Astrocyte (in vitro differentiated cells and primary cell): ENCODE measurements at regions not wholly inside any gene's neighbourhood (a gene's known extent, or its start where the extent isn't known, plus 50 kb on each side); places are given as distances from the start of the nearest gene placed in this dataset.

Experiments used
- DNase-seq: peaks from one replicate; pipeline ENCODE4 v3.0.0-alpha.2; 2010; ENCODE audit warnings: low read depth
- FAIRE-seq: peaks from 2 replicates; lab custom pipeline; 2011; peaks lifted over from hg19 to GRCh38; lab: Jason Lieb, UNC
- H2AFZ ChIP-seq: 2 replicates; pipeline ENCODE4 v1.6.0; 2012; ENCODE audit warnings: low read depth, low read length, inconsistent platforms
- H3K27ac ChIP-seq: 2 replicates; pipeline ENCODE4 v1.5.1; 2011; ENCODE audit warnings: low read depth, low read length, inconsistent platforms
- H3K27me3 ChIP-seq: 2 replicates; pipeline ENCODE4 v1.6.0; 2011; ENCODE audit warnings: low read length, inconsistent platforms; ENCODE audit not compliant: insufficient read depth
- H3K36me3 ChIP-seq: 2 replicates; pipeline ENCODE4 v1.5.1; 2011; ENCODE audit warnings: low read length, inconsistent platforms; ENCODE audit not compliant: insufficient read depth
- H3K4me1 ChIP-seq: 2 replicates; pipeline ENCODE4 v1.5.1; 2011; ENCODE audit warnings: low read length, inconsistent platforms; ENCODE audit not compliant: insufficient read depth
- H3K4me2 ChIP-seq: 2 replicates; pipeline ENCODE4 v1.6.0; 2012; ENCODE audit warnings: low read length, inconsistent platforms
- H3K4me3 ChIP-seq: 2 replicates; pipeline ENCODE4 v1.5.1; 2011; ENCODE audit warnings: low read depth, mild to moderate bottlenecking, low read length, inconsistent platforms; ENCODE audit not compliant: insufficient read depth
- H3K79me2 ChIP-seq: 2 replicates; pipeline ENCODE4 v1.6.0; 2012; ENCODE audit warnings: mild to moderate bottlenecking, low read length, inconsistent platforms; ENCODE audit not compliant: insufficient read depth
- H3K9ac ChIP-seq: 2 replicates; pipeline ENCODE4 v1.6.0; 2012; ENCODE audit warnings: mild to moderate bottlenecking, low read length, inconsistent platforms
- H3K9me3 ChIP-seq: 2 replicates; pipeline ENCODE4 v1.5.1; 2012; ENCODE audit warnings: low read depth, mild to moderate bottlenecking, low read length, inconsistent platforms; ENCODE audit not compliant: insufficient read depth
- H4K20me1 ChIP-seq: 2 replicates; pipeline ENCODE4 v1.6.0; 2012; ENCODE audit warnings: low read length, inconsistent platforms; ENCODE audit not compliant: insufficient read depth
- H3K27ac Mint-ChIP-seq: one replicate; pipeline ENCODE4 v1.8.0; 2021; ENCODE audit warnings: mild to moderate bottlenecking, mixed read lengths; ENCODE audit not compliant: unreplicated experiment
- H3K27me3 Mint-ChIP-seq: one replicate; pipeline ENCODE4 v1.8.0; 2021; ENCODE audit warnings: low read depth, mixed read lengths; ENCODE audit not compliant: unreplicated experiment
- H3K36me3 Mint-ChIP-seq: one replicate; pipeline ENCODE4 v1.8.0; 2021; ENCODE audit warnings: low read depth, mixed read lengths; ENCODE audit not compliant: unreplicated experiment
- H3K4me1 Mint-ChIP-seq: one replicate; pipeline ENCODE4 v1.8.0; 2021; ENCODE audit warnings: low read depth, mixed read lengths; ENCODE audit not compliant: unreplicated experiment
- H3K4me3 Mint-ChIP-seq: one replicate; pipeline ENCODE4 v1.8.0; 2021; ENCODE audit warnings: mild to moderate bottlenecking, moderate library complexity, mixed read lengths; ENCODE audit not compliant: unreplicated experiment
- H3K9me3 Mint-ChIP-seq: one replicate; pipeline ENCODE4 v1.8.0; 2021; ENCODE audit warnings: mild to moderate bottlenecking, mixed read lengths; ENCODE audit not compliant: unreplicated experiment
- CTCF ChIP-seq: IDR thresholded peaks from 2 replicates; pipeline ENCODE4 v1.5.1; 2011; ENCODE audit warnings: low read depth, mild to moderate bottlenecking, inconsistent platforms, low read length, moderate library complexity; ENCODE audit not compliant: insufficient read depth
- EZH2 ChIP-seq: IDR thresholded peaks from 2 replicates; pipeline ENCODE4 v1.6.1; 2012; ENCODE audit warnings: mild to moderate bottlenecking, low read length, inconsistent platforms; ENCODE audit not compliant: insufficient read depth

- Mint-ChIP-seq H3K36me3 (no peaks in the 10 kb centered on the region), H3K4me1 (peaks cover 8% of the 10 kb centered on the region), H3K9me3 (no peaks in the 10 kb centered on the region), H3K27me3 (no peaks in the 10 kb centered on the region), H3K27ac (no peak overlapping the region), H3K4me3 (no peak overlapping the region)
- FAIRE-seq, result no peak
- DNase-seq, result peak; percentile 60
- no peak for TF ChIP-seq EZH2
- no peak for TF ChIP-seq CTCF
- Histone ChIP-seq H3K27ac (no peak overlapping the region), H3K9me3 (no peaks in the 10 kb centered on the region), H3K27me3 (no peaks in the 10 kb centered on the region), H3K4me3 (no peak overlapping the region), H4K20me1 (no peaks in the 10 kb centered on the region), H2AFZ (no peak overlapping the region), H3K79me2 (no peaks in the 10 kb centered on the region), H3K4me1 (peaks cover 5% of the 10 kb centered on the region), H3K36me3 (no peaks in the 10 kb centered on the region), H3K4me2 (peak overlapping the region; percentile 46), H3K9ac (peak overlapping the region; percentile 31)
Measured at GRCh38 chr4:14726877-14727361, 275.4 kb upstream of the CPEB2 start.

GRCh38 chr4:14729282-14730000 lies 272.8 kb upstream of the CPEB2 start:
- no peaks in the 10 kb centered on the region for H3K36me3 Mint-ChIP-seq
- Histone ChIP-seq H3K4me1 (peaks cover 5% of the 10 kb centered on the region), H3K27me3 (no peaks in the 10 kb centered on the region), H3K9ac (no peak overlapping the region), H3K79me2 (no peaks in the 10 kb centered on the region), H3K4me2 (no peak overlapping the region), H3K27ac (no peak overlapping the region), H3K4me3 (no peak overlapping the region), H2AFZ (no peak overlapping the region), H3K9me3 (no peaks in the 10 kb centered on the region), H3K36me3 (no peaks in the 10 kb centered on the region), H4K20me1 (no peaks in the 10 kb centered on the region)
- DNase-seq (no peak), FAIRE-seq (no peak)
- TF ChIP-seq EZH2, result no peak
- no peak for TF ChIP-seq CTCF
- peaks cover 4% of the 10 kb centered on the region for H3K9me3 Mint-ChIP-seq
- no peak overlapping the region for H3K27ac Mint-ChIP-seq
- H3K4me1 Mint-ChIP-seq, result peaks cover 8% of the 10 kb centered on the region
- H3K4me3 Mint-ChIP-seq, result no peak overlapping the region
- no peaks in the 10 kb centered on the region for H3K27me3 Mint-ChIP-seq

- Histone ChIP-seq H4K20me1 (no peaks in the 10 kb centered on the region), H3K4me2 (no peak overlapping the region), H3K27me3 (no peaks in the 10 kb centered on the region), H3K4me3 (no peak overlapping the region), H3K27ac (no peak overlapping the region), H3K9ac (no peak overlapping the region), H3K9me3 (no peaks in the 10 kb centered on the region), H3K36me3 (no peaks in the 10 kb centered on the region), H3K79me2 (no peaks in the 10 kb centered on the region), H3K4me1 (no peaks in the 10 kb centered on the region), H2AFZ (no peak overlapping the region)
- DNase-seq, result no peak
- Mint-ChIP-seq H3K27me3 (peaks cover 4% of the 10 kb centered on the region), H3K4me3 (no peak overlapping the region), H3K27ac (no peak overlapping the region), H3K9me3 (no peaks in the 10 kb centered on the region), H3K36me3 (no peaks in the 10 kb centered on the region), H3K4me1 (no peaks in the 10 kb centered on the region)
- no peak for FAIRE-seq
- TF ChIP-seq CTCF (no peak), EZH2 (no peak)
Measured at GRCh38 chr4:14742054-14742453, 260.2 kb upstream of the CPEB2 start.
